Bronchial epithelial cell (primary cell): ENCODE measurements at regions not wholly inside any gene's neighbourhood (a gene's known extent, or its start where the extent isn't known, plus 50 kb on each side); places are given as distances from the start of the nearest gene placed in this dataset.

Experiments used
- DNase-seq: peaks from one replicate; pipeline ENCODE4 v3.0.0-alpha.2; 2010; ENCODE audit warnings: low read depth
- FAIRE-seq: peaks from 2 replicates; lab custom pipeline; 2011; peaks lifted over from hg19 to GRCh38; lab: Jason Lieb, UNC
- H3K27me3 ChIP-seq: 2 replicates; pipeline ENCODE4 v1.5.1; 2011; ENCODE audit warnings: low read length; ENCODE audit not compliant: control insufficient read depth, insufficient read depth
- H3K36me3 ChIP-seq: 2 replicates; pipeline ENCODE4 v1.5.1; 2011; ENCODE audit warnings: low read length; ENCODE audit not compliant: control insufficient read depth, insufficient read depth
- H3K4me3 ChIP-seq: 2 replicates; pipeline ENCODE4 v1.5.1; 2011; ENCODE audit warnings: mild to moderate bottlenecking, low read depth, low read length, control low read depth
- CTCF ChIP-seq: IDR thresholded peaks from 2 replicates; pipeline ENCODE4 v1.5.1; 2011; ENCODE audit warnings: mild to moderate bottlenecking, moderate library complexity, low read length, control low read depth, inconsistent platforms; ENCODE audit not compliant: insufficient read depth, severe bottlenecking

GRCh38 chr5:158506648-158507047 lies 593.1 kb downstream of the EBF1 start:
- no peaks in the 10 kb centered on the region for H3K27me3 ChIP-seq
- TF ChIP-seq CTCF: no peak
- no peak overlapping the region for H3K4me3 ChIP-seq
- no peak for FAIRE-seq
- DNase-seq: no peak
- no peaks in the 10 kb centered on the region for H3K36me3 ChIP-seq

- DNase-seq (no peak), FAIRE-seq (peak; percentile 47)
- no peaks in the 10 kb centered on the region for H3K27me3 ChIP-seq
- no peaks in the 10 kb centered on the region for H3K36me3 ChIP-seq
- TF ChIP-seq CTCF: no peak
- H3K4me3 ChIP-seq: no peak overlapping the region
Measured at GRCh38 chr5:158502686-158503085, 597.0 kb downstream of the EBF1 start.

- FAIRE-seq (no peak), DNase-seq (no peak)
- TF ChIP-seq CTCF: no peak
- Histone ChIP-seq H3K36me3 (no peaks in the 10 kb centered on the region), H3K27me3 (no peaks in the 10 kb centered on the region), H3K4me3 (no peak overlapping the region)
Measured at GRCh38 chr5:158499892-158500418, 599.8 kb downstream of the EBF1 start.

- Histone ChIP-seq H3K27me3 (no peaks in the 10 kb centered on the region), H3K4me3 (no peak overlapping the region), H3K36me3 (no peaks in the 10 kb centered on the region)
- FAIRE-seq (no peak), DNase-seq (no peak)
- no peak for TF ChIP-seq CTCF
Measured at GRCh38 chr5:158499075-158499891, 600.4 kb downstream of the EBF1 start.

- FAIRE-seq: no peak
Measured at GRCh38 chr5:158496624-158497023, 603.1 kb downstream of the EBF1 start.

More at GRCh38 chr5:158496624-158497023, 603.1 kb downstream of the EBF1 start:
- H3K27me3 ChIP-seq: no peaks in the 10 kb centered on the region
- no peak for TF ChIP-seq CTCF
- H3K36me3 ChIP-seq: no peaks in the 10 kb centered on the region
- no peak for DNase-seq
- no peak overlapping the region for H3K4me3 ChIP-seq
